GM19043 (cell line): ENCODE measurements at regions not wholly inside any gene's neighbourhood (a gene's known extent, or its start where the extent isn't known, plus 50 kb on each side); places are given as distances from the start of the nearest gene placed in this dataset.
"Not testable (repeated sequence)": the region's sequence is repeated elsewhere in the genome, so short reads cannot be mapped to it uniquely, and the experiment has no call there.

Source experiments
- ATAC-seq: cut with Tn5 transposase; IDR thresholded peaks from one replicate; pipeline ENCODE4 v1.9.1; 2021; ENCODE audit warnings: low read depth; ENCODE audit not compliant: unreplicated experiment

- no peak for ATAC-seq
These were observed 330.3 kb downstream of the TRIM36 start for GRCh38 chr5:114839360-114839759.

GRCh38 chr5:114838937-114839336, 330.8 kb downstream of the TRIM36 start:
- no peak for ATAC-seq

GRCh38 chr5:114830114-114830513, 339.6 kb downstream of the TRIM36 start:
- no peak for ATAC-seq

- ATAC-seq: no peak
These were observed 346.8 kb downstream of the TRIM36 start for GRCh38 chr5:114822863-114823262.

- ATAC-seq: no peak
These were observed 347.3 kb downstream of the TRIM36 start for GRCh38 chr5:114822436-114822835.

- no peak for ATAC-seq
These were observed 379.3 kb downstream of the TRIM36 start for GRCh38 chr5:114790403-114790792.

GRCh38 chr5:114789773-114790402, 379.8 kb downstream of the TRIM36 start:
- peak; percentile 49 for ATAC-seq

- ATAC-seq: no peak
These were observed 386.8 kb downstream of the TRIM36 start for GRCh38 chr5:114782869-114783268.

GRCh38 chr5:114782177-114782576, 387.5 kb downstream of the TRIM36 start:
- no peak for ATAC-seq

- no peak for ATAC-seq
These were observed 389.4 kb downstream of the TRIM36 start for GRCh38 chr5:114780290-114780689.

- no peak for ATAC-seq
These were observed 382.5 kb downstream of the KCNN2 start for GRCh38 chr5:114744406-114744805.

- no peak for ATAC-seq
These were observed 372.4 kb downstream of the KCNN2 start for GRCh38 chr5:114734238-114734637.

GRCh38 chr5:114729986-114730385, 368.1 kb downstream of the KCNN2 start:
- ATAC-seq: no peak

GRCh38 chr5:114727358-114727757, 365.5 kb downstream of the KCNN2 start:
- no peak for ATAC-seq

GRCh38 chr5:114726131-114726530, 364.3 kb downstream of the KCNN2 start:
- ATAC-seq: no peak

- no peak for ATAC-seq
These were observed 357.4 kb downstream of the KCNN2 start for GRCh38 chr5:114719268-114719667.

- ATAC-seq: no peak
These were observed 355.1 kb downstream of the KCNN2 start for GRCh38 chr5:114716955-114717354.

- not testable (repeated sequence) for ATAC-seq
These were observed 342.5 kb downstream of the KCNN2 start for GRCh38 chr5:114704225-114704893.

GRCh38 chr5:114702731-114703130, 340.9 kb downstream of the KCNN2 start:
- no peak for ATAC-seq

GRCh38 chr5:114702136-114702535, 340.3 kb downstream of the KCNN2 start:
- no peak for ATAC-seq

GRCh38 chr5:114700823-114701222, 339.0 kb downstream of the KCNN2 start:
- ATAC-seq: no peak

GRCh38 chr5:114695292-114695904, 333.5 kb downstream of the KCNN2 start:
- no peak for ATAC-seq
